ENCODE measurements at regions not wholly inside any gene's neighbourhood (a gene's known extent, or its start where the extent isn't known, plus 50 kb on each side); places are given as distances from the start of the nearest gene placed in this dataset.

DNA sequence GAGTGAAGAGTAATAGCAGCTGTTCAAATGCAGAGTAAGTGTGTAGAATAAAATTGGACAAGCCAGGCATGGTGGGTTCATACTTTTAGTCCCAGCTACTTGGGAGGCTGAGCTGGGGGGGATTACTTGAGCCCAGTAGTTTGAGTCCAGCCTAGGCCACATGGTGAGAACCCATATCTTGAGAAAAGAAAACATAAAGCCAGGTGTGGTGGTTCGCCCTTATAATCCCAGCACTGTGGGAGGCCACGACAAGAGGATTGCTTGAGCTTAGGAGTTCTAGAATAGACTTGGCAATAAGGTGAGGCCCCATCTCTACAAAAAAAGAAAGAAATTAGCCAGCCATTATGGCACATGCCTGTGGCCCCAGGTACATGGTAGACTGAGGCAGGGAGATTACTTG, 1241.1 kb downstream of the UQCRFS1 start:
- TF ChIP-seq YY1 (IDR thresholded peaks at IDR 0.05; ENCODE audit: insufficient read depth, insufficient read length) (no peak), ZNF274 (IDR thresholded peaks at IDR 0.05; ENCODE audit: low read depth, low read length) (no peak), SUZ12 (IDR thresholded peaks at IDR 0.05; ENCODE audit: extremely low read depth, insufficient read depth, insufficient read length) (no peak)

Data from NT2/D1 (cell line).